ENCODE measurements at regions not wholly inside any gene's neighbourhood (a gene's known extent, or its start where the extent isn't known, plus 50 kb on each side); places are given as distances from the start of the nearest gene placed in this dataset.

DNA sequence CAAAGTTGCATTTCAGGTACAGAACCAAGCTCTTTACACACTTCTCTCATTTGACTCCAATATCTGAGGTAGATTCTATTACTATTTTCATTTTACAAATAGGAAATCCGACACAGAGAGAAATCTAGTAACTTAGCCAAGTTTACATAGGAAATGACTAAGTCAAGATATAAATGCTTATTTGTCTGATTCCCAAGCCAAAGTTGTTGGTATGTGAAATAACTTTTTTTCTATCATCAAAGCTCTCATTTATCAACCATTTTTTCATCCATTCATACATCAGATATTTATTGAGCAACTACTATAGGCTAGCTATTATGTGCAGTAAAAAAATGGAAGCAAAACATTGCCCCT is 89.2 kb upstream of the MITF start:
- TF ChIP-seq POLR2AphosphoS5 (IDR thresholded peaks at IDR 0.05), result no peak
- TF ChIP-seq, protein P1, sequence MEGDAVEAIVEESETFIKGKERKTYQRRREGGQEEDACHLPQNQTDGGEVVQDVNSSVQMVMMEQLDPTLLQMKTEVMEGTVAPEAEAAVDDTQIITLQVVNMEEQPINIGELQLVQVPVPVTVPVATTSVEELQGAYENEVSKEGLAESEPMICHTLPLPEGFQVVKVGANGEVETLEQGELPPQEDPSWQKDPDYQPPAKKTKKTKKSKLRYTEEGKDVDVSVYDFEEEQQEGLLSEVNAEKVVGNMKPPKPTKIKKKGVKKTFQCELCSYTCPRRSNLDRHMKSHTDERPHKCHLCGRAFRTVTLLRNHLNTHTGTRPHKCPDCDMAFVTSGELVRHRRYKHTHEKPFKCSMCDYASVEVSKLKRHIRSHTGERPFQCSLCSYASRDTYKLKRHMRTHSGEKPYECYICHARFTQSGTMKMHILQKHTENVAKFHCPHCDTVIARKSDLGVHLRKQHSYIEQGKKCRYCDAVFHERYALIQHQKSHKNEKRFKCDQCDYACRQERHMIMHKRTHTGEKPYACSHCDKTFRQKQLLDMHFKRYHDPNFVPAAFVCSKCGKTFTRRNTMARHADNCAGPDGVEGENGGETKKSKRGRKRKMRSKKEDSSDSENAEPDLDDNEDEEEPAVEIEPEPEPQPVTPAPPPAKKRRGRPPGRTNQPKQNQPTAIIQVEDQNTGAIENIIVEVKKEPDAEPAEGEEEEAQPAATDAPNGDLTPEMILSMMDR (IDR thresholded peaks at IDR 0.05), result no peak
- no peak for TF ChIP-seq POLR2A (IDR thresholded peaks at IDR 0.05)
- no peak for TF ChIP-seq EP300 (IDR thresholded peaks at IDR 0.05)

Data from stomach (tissue), 4 donors.